Activated T-cell treated with anti-CD3 and anti-CD28 coated beads, Interleukin-2, amount 50 U/mL, for 24 hours (primary cell): ENCODE measurements at regions not wholly inside any gene's neighbourhood (a gene's known extent, or its start where the extent isn't known, plus 50 kb on each side); places are given as distances from the start of the nearest gene placed in this dataset.
"Not testable (repeated sequence)": the region's sequence is repeated elsewhere in the genome, so short reads cannot be mapped to it uniquely, and the experiment has no call there.

Experiments
- DNase-seq: peaks from one replicate; pipeline ENCODE4 v3.0.0-alpha.2; 2020
- H3K27ac Mint-ChIP-seq: 2 replicates; pipeline ENCODE4 v1.8.0; 2020; ENCODE audit warnings: mild to moderate bottlenecking, mixed read lengths
- H3K27me3 Mint-ChIP-seq: 2 replicates; pipeline ENCODE4 v1.8.0; 2020; ENCODE audit warnings: mixed read lengths
- H3K36me3 Mint-ChIP-seq: 2 replicates; pipeline ENCODE4 v1.8.0; 2020; ENCODE audit warnings: low read depth, mixed read lengths
- H3K4me1 Mint-ChIP-seq: 2 replicates; pipeline ENCODE4 v1.8.0; 2020; ENCODE audit warnings: low read depth, mixed read lengths
- H3K4me3 Mint-ChIP-seq: 2 replicates; pipeline ENCODE4 v1.8.0; 2020; ENCODE audit warnings: mild to moderate bottlenecking, moderate library complexity, mixed read lengths
- H3K9me3 Mint-ChIP-seq: 2 replicates; pipeline ENCODE4 v1.8.0; 2020; ENCODE audit warnings: mixed read lengths

DNA sequence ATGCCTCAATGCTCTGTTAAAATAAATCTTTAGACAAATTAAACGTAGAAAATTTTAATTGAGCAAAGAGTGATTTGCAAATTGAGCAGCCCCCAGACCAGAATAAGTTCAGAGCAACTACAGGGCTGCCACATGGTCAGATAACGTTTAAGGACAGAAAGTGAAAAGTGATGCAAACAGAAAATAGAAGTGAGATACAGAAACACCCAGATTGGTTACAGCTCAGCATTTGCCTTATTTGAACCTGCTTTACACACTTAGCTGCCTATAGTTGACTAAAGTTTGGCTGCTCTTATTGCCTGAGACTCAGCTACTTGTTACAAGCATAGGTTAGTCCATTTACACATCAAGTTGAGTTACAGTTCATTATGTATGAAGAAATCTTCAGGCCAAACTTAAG, 1800.8 kb upstream of the PCDH10 start:
- Mint-ChIP-seq H3K9me3 (peaks cover 2% of the 10 kb centered on the region), H3K36me3 (no peaks in the 10 kb centered on the region), H3K4me3 (no peak overlapping the region), H3K27me3 (no peaks in the 10 kb centered on the region), H3K4me1 (no peaks in the 10 kb centered on the region), H3K27ac (no peak overlapping the region)
- no peak for DNase-seq

DNA sequence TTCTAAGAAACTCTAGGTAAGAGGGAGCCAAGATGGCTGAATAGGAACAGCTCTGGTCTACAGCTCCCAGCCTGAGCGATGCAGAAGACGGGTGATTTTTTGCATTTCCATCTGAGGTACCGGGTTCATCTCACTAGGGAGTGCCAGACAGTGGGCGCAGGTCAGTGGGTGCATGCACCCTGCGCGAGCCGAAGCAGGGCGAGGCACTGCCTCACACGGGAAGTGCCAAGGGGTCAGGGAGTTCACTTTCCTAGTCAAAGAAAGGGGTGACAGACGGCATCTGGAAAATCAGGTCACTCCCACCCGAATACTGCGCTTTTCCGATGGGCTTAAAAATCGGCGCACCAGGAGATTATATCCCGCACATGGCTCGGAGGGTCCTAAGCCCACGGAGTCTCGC, 1796.7 kb upstream of the PCDH10 start:
- not testable (repeated sequence) for H3K27ac Mint-ChIP-seq, H3K4me1 Mint-ChIP-seq, H3K27me3 Mint-ChIP-seq, H3K36me3 Mint-ChIP-seq, H3K4me3 Mint-ChIP-seq, DNase-seq, H3K9me3 Mint-ChIP-seq

DNA sequence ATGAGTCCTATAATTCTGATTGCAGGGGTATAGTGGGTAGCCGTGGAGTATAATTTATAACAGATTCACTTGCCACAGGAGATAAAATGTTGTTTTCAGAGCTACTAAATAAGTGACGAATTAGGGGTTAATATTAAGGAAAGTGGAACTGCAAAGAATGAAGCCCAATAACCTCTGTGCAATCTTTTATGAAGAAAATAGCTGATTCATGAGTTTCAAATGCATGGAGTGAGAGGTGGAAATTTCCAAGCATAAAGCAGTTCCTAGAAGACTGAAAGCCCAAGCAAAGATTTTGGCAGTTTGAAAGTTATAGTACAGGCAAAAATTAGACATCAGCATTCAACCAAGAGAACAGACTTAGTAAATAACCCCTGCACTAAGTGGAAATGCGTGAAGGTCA, 1782.4 kb upstream of the PCDH10 start:
- Mint-ChIP-seq H3K4me1 (no peaks in the 10 kb centered on the region), H3K4me3 (no peak overlapping the region), H3K9me3 (peaks cover 6% of the 10 kb centered on the region), H3K27ac (no peak overlapping the region), H3K27me3 (no peaks in the 10 kb centered on the region), H3K36me3 (no peaks in the 10 kb centered on the region)
- DNase-seq, result no peak

DNA sequence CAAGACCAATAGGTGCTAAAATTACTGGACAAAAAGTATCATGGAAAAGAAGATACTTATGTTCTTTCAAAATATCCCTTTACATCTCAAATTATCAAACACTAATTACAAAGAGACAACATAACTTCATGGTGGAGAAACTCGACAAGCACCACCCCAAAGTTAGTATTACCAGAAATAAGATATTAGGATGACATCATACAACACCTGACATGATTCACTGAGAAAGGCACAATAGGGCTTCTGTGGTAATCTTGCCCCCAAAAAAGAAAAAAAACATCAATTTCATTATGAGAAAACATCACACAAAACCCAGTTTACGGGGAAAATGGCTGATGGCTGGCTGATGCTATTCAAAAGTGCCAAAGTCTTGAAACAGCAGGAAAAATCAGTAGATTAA, 1781.7 kb upstream of the PCDH10 start:
- Mint-ChIP-seq H3K36me3 (no peaks in the 10 kb centered on the region), H3K9me3 (peaks cover 4% of the 10 kb centered on the region), H3K4me1 (no peaks in the 10 kb centered on the region), H3K27me3 (no peaks in the 10 kb centered on the region), H3K27ac (no peak overlapping the region), H3K4me3 (no peak overlapping the region)
- DNase-seq, result no peak

DNA sequence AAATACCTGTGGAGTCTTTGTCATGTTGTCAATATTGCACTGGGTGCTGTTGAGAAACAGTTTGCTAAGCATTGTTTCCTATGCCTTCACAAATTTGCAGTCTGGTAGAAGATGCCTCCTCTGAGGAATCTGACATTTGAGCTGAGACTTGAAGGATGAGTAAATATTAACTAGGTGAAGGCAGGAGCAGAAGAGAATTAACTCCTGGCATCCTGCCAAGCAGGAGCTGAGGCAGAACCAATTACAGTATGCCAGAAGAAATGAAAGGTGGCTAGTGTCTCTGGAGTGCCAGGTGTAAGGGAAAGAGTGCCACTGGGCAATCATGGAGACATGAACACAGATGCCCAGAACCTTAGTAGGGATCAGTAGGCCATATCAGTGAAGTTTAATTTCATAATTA, 1778.2 kb upstream of the PCDH10 start:
- H3K27ac Mint-ChIP-seq, result no peak overlapping the region
- H3K9me3 Mint-ChIP-seq, result peaks cover 5% of the 10 kb centered on the region
- no peaks in the 10 kb centered on the region for H3K27me3 Mint-ChIP-seq
- H3K4me1 Mint-ChIP-seq, result no peaks in the 10 kb centered on the region
- H3K36me3 Mint-ChIP-seq, result no peaks in the 10 kb centered on the region
- no peak overlapping the region for H3K4me3 Mint-ChIP-seq
- no peak for DNase-seq

DNA sequence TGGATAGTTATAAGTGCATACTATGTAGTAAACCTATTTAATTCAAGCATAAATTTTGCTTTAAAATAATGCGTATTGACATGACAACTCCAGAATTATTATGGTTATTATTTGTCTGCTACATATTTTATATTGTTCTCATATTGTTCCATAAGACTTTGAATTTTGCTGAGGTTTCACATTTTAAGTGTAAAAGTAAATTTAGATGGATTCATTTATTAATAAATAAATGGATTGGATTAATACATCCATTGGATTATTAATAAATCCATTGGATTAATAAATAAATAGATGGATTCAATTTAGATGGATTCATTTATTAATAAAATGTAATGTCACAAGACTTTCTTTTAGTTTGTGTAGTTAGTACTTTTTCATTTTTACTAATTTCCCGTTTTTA, 1768.0 kb upstream of the PCDH10 start:
- Mint-ChIP-seq H3K27me3 (no peaks in the 10 kb centered on the region), H3K4me3 (no peak overlapping the region), H3K9me3 (peaks cover 20% of the 10 kb centered on the region), H3K36me3 (no peaks in the 10 kb centered on the region), H3K27ac (no peak overlapping the region), H3K4me1 (no peaks in the 10 kb centered on the region)
- no peak for DNase-seq

DNA sequence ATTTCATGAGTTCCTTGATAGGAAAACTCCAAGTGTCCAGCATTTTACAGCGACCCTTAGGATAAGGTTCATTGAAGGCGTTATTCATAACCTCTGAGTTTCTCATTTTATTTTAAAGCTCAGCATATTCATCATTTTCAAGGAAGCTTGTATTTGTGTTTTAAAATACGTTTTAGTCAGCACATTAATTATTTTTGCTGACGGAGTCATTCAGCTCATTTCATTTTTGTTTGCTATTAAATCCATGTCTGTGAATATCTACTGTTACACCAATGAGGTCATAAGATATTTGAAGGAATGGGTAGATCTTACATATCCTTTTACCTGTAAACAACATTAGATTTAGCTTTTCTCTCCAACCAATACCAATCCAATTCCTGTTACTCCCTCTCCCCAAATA, 1766.3 kb upstream of the PCDH10 start:
- Mint-ChIP-seq H3K4me3 (no peak overlapping the region), H3K27me3 (no peaks in the 10 kb centered on the region), H3K9me3 (peaks cover 28% of the 10 kb centered on the region), H3K4me1 (no peaks in the 10 kb centered on the region), H3K27ac (no peak overlapping the region), H3K36me3 (no peaks in the 10 kb centered on the region)
- no peak for DNase-seq

DNA sequence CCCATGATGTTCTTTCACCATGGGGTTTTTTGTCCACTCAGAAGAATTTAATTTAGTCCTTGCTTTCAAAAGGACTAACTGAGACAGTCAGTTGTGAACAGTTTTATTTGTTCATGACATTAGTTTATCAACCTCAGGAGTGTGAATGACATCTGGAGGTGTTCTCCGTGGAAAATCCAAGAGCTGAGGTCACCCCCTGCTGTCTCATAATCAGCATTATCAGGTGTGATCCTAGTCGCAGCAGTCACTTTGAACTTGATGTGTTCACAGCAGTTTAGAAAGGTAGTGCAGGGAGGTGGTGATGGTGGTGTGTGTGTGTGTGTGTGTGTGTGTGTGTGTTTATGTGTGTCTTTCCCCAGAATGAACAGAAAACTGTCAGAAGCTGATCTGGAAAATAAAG, 1760.8 kb upstream of the PCDH10 start:
- Mint-ChIP-seq H3K4me1 (no peaks in the 10 kb centered on the region), H3K27ac (no peak overlapping the region), H3K27me3 (no peaks in the 10 kb centered on the region), H3K9me3 (peaks cover 25% of the 10 kb centered on the region), H3K36me3 (no peaks in the 10 kb centered on the region), H3K4me3 (no peak overlapping the region)
- no peak for DNase-seq

DNA sequence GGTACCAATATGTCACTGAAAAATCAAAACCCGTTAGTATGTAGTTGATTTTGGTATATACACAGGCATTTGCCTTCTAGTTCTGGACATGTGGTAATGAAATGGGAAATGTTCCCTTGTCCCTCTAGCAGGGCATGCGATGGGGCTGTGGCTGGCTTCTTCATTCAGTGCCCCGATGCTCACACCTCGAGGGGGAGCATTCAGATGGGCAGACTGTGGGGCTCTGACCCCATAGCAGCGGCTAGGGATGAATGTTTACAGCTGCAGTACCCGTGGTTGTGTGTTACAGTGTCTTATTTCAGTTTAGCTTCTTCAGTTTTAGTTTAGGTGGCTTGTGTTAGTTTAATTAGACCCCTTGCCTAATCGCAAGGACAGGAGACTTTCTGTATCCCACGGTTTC, 1741.0 kb upstream of the PCDH10 start:
- peaks cover 11% of the 10 kb centered on the region for H3K9me3 Mint-ChIP-seq
- H3K27ac Mint-ChIP-seq, result no peak overlapping the region
- no peaks in the 10 kb centered on the region for H3K27me3 Mint-ChIP-seq
- no peaks in the 10 kb centered on the region for H3K4me1 Mint-ChIP-seq
- H3K36me3 Mint-ChIP-seq, result no peaks in the 10 kb centered on the region
- no peak overlapping the region for H3K4me3 Mint-ChIP-seq
- DNase-seq, result no peak

DNA sequence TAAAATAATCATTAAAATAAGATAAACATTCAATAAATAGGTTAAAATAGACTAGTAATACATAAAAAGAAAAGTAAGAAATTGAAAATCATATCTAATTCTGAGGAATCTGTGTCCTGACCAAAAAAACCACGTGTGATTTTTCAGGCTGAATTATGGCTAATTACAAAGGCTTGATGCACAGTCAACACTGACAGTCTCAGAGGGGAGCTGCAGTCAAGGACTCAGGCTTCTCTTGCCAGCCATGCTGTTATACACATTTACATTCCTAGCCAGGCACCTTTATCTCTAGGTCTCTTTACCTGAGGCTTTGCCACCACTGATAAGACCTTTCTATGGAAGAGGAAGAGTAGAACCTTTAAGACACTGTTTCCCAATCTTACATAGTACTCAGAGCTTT, 1737.7 kb upstream of the PCDH10 start:
- Mint-ChIP-seq H3K4me1 (no peaks in the 10 kb centered on the region), H3K36me3 (no peaks in the 10 kb centered on the region), H3K4me3 (no peak overlapping the region), H3K27ac (no peak overlapping the region), H3K9me3 (peaks cover 11% of the 10 kb centered on the region), H3K27me3 (no peaks in the 10 kb centered on the region)
- no peak for DNase-seq

DNA sequence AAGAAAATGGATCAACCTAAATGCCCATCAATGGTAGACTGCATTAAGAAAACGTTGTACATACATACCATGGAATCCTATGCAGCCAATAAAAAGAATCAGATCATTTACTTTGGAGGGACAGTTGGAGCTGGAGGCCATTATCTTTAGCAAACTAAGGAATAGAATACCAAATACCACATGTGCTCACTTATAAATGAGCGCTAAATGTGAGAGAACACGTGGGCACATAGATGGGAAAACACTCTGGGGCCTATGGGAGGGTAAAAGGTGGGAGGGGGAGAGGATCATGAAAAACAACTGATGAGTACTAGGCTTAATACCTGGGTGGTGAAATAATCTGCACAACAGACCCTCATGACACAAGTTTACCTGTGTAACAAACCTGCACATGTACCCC, 1729.9 kb upstream of the PCDH10 start:
- H3K4me3 Mint-ChIP-seq, result no peak overlapping the region
- no peaks in the 10 kb centered on the region for H3K36me3 Mint-ChIP-seq
- peaks cover 9% of the 10 kb centered on the region for H3K9me3 Mint-ChIP-seq
- no peaks in the 10 kb centered on the region for H3K4me1 Mint-ChIP-seq
- H3K27ac Mint-ChIP-seq, result no peak overlapping the region
- DNase-seq, result no peak
- H3K27me3 Mint-ChIP-seq, result no peaks in the 10 kb centered on the region

DNA sequence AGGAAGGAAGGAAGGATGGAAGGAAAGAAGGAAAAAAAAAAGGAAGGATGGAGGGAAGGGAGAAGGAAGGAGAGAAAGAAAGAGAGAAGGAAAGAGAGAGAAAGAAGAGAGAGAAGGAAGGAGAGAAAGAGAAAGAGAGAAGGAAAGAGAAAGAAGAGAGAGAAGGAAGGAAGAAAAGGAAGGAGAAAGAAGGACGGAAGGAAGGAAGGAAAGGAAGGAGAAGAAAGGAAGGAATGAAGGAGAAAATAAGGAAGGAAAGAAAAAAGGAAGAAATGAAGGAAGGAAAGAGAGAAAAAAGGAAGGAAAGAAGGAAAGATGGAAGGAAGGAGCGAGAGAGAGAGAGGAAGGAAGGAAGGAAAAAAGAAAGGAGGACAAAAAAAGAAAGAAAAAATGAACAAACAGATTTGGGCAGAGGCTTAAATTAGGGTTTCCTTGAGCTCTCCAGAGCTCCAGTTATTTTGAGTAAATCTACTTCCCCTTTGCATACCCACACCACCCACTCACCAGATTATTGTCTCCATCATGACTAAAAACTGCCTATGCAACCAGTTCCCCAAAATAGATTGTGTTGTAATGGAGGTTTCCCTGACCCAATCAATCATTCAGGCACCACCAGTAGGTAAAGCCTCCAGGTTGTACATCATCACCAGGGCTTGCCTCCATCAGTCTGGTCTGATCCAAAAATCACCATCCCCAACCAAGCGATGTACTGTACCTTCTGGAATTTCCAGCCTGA, 1722.9 kb upstream of the PCDH10 start:
- DNase-seq, result no peak
- no peaks in the 10 kb centered on the region for H3K36me3 Mint-ChIP-seq
- H3K4me1 Mint-ChIP-seq, result no peaks in the 10 kb centered on the region
- H3K9me3 Mint-ChIP-seq, result peaks cover 12% of the 10 kb centered on the region
- no peaks in the 10 kb centered on the region for H3K27me3 Mint-ChIP-seq
- H3K27ac Mint-ChIP-seq, result no peak overlapping the region
- H3K4me3 Mint-ChIP-seq, result no peak overlapping the region

DNA sequence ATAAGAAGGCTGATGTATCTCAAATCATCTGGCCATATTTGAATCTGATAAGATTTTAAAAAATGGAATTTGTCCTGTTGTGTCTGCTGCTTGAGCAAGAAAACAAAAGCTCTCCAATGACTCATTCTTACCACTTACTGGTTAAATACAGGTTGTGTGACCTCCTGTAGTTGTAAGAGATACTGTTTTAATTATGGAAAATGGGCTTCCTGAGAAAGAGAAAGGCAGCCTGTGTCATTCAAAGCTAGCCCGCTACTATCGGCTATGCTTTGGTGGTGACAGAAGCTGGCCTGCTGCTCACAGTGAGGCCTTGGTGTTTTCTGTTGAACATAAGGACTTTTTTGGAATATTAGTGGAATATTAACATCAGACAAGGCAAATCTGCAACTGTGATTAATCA, 1722.1 kb upstream of the PCDH10 start:
- no peak overlapping the region for H3K27ac Mint-ChIP-seq
- no peak overlapping the region for H3K4me3 Mint-ChIP-seq
- DNase-seq, result no peak
- peaks cover 10% of the 10 kb centered on the region for H3K9me3 Mint-ChIP-seq
- no peaks in the 10 kb centered on the region for H3K27me3 Mint-ChIP-seq
- H3K36me3 Mint-ChIP-seq, result no peaks in the 10 kb centered on the region
- no peaks in the 10 kb centered on the region for H3K4me1 Mint-ChIP-seq

DNA sequence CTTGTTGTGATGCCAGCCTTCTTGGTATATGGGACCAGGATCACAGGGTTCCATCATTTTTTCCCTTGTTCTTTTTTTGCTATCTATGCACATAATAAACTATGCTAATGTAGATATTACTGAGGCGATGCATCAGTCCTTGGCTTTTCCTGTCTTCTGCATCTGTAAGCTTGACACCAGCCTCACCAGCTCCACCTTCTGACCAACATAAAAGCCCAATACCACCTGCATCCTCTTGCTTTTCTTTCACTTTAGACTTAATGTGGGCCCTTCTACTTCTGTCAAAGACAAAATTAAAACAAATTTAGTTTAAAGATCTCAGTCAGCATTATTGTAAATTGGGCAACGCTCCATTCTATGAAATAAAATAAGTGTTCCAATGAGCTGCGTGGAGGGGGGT, 1718.8 kb upstream of the PCDH10 start:
- H3K27me3 Mint-ChIP-seq, result no peaks in the 10 kb centered on the region
- no peak overlapping the region for H3K27ac Mint-ChIP-seq
- no peaks in the 10 kb centered on the region for H3K36me3 Mint-ChIP-seq
- no peaks in the 10 kb centered on the region for H3K4me1 Mint-ChIP-seq
- H3K9me3 Mint-ChIP-seq, result peaks cover 8% of the 10 kb centered on the region
- no peak overlapping the region for H3K4me3 Mint-ChIP-seq
- DNase-seq, result no peak

DNA sequence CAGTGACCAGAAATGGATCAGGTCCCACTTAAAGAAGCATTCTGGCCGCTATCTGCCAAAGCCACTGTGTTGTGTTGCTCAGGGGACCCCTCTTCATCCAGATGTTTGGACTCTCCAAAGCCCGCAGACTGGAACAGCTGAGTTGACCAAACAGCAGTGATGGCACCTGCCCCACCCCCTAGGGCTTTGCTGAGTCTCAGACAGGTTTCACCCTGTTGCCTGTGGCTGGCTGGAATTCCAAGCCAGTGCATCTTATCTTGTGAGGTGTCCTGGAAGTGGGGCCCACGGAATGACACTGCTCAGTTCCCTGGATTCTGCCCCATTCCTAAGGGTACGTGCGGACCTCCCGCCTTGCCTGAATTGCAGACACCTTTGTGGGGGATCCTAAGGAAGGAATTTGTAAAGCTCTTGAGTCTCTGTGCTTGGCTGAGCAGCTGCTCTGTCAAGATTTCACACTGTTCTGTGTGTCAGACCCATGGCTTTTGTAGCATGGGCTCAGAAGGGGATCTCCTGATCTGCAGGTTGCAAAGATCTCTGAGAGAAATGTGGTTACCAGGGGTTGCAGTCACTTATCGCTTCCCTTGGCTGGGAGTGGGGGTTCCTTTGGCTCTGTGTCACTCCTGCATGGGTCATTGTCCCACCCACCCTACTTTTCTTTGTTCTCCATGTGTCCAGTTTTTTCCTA, 1707.9 kb upstream of the PCDH10 start:
- Mint-ChIP-seq H3K27me3 (no peaks in the 10 kb centered on the region), H3K36me3 (no peaks in the 10 kb centered on the region)

More for the DNA sequence above, 1707.9 kb upstream of the PCDH10 start:
- Mint-ChIP-seq H3K9me3 (peaks cover 17% of the 10 kb centered on the region), H3K4me3 (no peak overlapping the region), H3K27ac (no peak overlapping the region), H3K4me1 (no peaks in the 10 kb centered on the region)
- no peak for DNase-seq
